IMR-90 (cell line): ENCODE measurements at regions not wholly inside any gene's neighbourhood (a gene's known extent, or its start where the extent isn't known, plus 50 kb on each side); places are given as distances from the start of the nearest gene placed in this dataset.

Experiments
- ATAC-seq: fragments of 200-7000 bp; cut with Tn5 transposase; 2 replicates; pipeline ENCODE4 v1.9.1; 2020; ENCODE audit warnings: low read depth, mild to moderate bottlenecking, moderate library complexity
- BruUV-seq: library from RNA; stranded (reverse); fragments of 400-500 nt; replicated peaks from 2 replicates; lab custom pipeline; 2021; lab: Mats Ljungman, UMichigan
- CTCF ChIA-PET: fragments of 300-600 bp; formaldehyde crosslinking; extraction: SDS; loops from one replicate; lab custom pipeline; 2021; ENCODE audit warnings: antibody characterized with exemption; lab: Yijun Ruan, JAX
- POLR2A ChIA-PET: fragments of 300-600 bp; sonication (Branson Sonifier 250); formaldehyde crosslinking; loops from one replicate; lab custom pipeline; 2022; ENCODE audit warnings: antibody characterized with exemption; ENCODE audit not compliant: unreplicated experiment; lab: Charles Lee
- DNase-seq: peaks from one replicate; pipeline ENCODE4 v3.0.0; 2013
- H2AFZ ChIP-seq: replicated peaks from 2 replicates; pipeline ENCODE3; 2013; ENCODE audit warnings: low read length, mild to moderate bottlenecking; ENCODE audit not compliant: poor library complexity
- H2AK5ac ChIP-seq: 2 replicates; pipeline ENCODE4 v1.6.1; 2013; ENCODE audit warnings: low read depth, low read length, inconsistent platforms
- H2AK9ac ChIP-seq: replicated peaks from 2 replicates; pipeline ENCODE3; 2013; ENCODE audit warnings: mild to moderate bottlenecking, low read depth, low read length, moderate library complexity; ENCODE audit not compliant: poor library complexity
- H2BK120ac ChIP-seq: 2 replicates; pipeline ENCODE4 v1.6.1; 2013; ENCODE audit warnings: low read depth, low read length, inconsistent platforms
- H2BK15ac ChIP-seq: 3 replicates; pipeline ENCODE4 v1.6.1; 2013; ENCODE audit warnings: low read depth, low read length, inconsistent platforms
- H2BK20ac ChIP-seq: 2 replicates; pipeline ENCODE4 v1.6.1; 2013; ENCODE audit warnings: low read depth, mild to moderate bottlenecking, inconsistent platforms, low read length, moderate library complexity
- H2BK5ac ChIP-seq: 2 replicates; pipeline ENCODE4 v1.6.1; 2013; ENCODE audit warnings: mild to moderate bottlenecking, low read depth, low read length, inconsistent platforms; ENCODE audit not compliant: poor library complexity, severe bottlenecking
- H3K14ac ChIP-seq: replicated peaks from 2 replicates; pipeline ENCODE4 v1.6.1; 2013; ENCODE audit warnings: low read depth, low read length, inconsistent platforms
- H3K18ac ChIP-seq: 2 replicates; pipeline ENCODE4 v1.6.1; 2013; ENCODE audit warnings: low read depth, low read length, control low read depth
- H3K23ac ChIP-seq: 2 replicates; pipeline ENCODE4 v1.6.1; 2013; ENCODE audit warnings: low read depth, low read length, inconsistent platforms
- H3K27ac ChIP-seq: 2 replicates; pipeline ENCODE4 v1.5.1; 2013; ENCODE audit warnings: mild to moderate bottlenecking, control low read depth, low read length; ENCODE audit not compliant: insufficient read depth
- H3K27me3 ChIP-seq: 2 replicates; pipeline ENCODE4 v1.6.1; 2013; ENCODE audit warnings: low read length; ENCODE audit not compliant: control insufficient read depth, insufficient read depth
- H3K36me3 ChIP-seq: 2 replicates; pipeline ENCODE4 v1.6.1; 2013; ENCODE audit warnings: low read length, mixed read lengths; ENCODE audit not compliant: control insufficient read depth, insufficient read depth
- H3K4ac ChIP-seq: 2 replicates; pipeline ENCODE4 v1.6.1; 2013; ENCODE audit warnings: low read depth, low read length, inconsistent platforms
- H3K4me1 ChIP-seq: 2 replicates; pipeline ENCODE4 v1.6.1; 2013; ENCODE audit warnings: low read length, mixed read lengths; ENCODE audit not compliant: control insufficient read depth, insufficient read depth
- H3K4me2 ChIP-seq: 2 replicates; pipeline ENCODE4 v1.6.1; 2013; ENCODE audit warnings: low read depth, mild to moderate bottlenecking, control low read depth, low read length, moderate library complexity
- H3K4me3 ChIP-seq: 2 replicates; pipeline ENCODE4 v1.5.1; 2013; ENCODE audit warnings: low read depth, mild to moderate bottlenecking, control low read depth, low read length, moderate library complexity; ENCODE audit not compliant: insufficient read depth
- H3K56ac ChIP-seq: 2 replicates; pipeline ENCODE4 v1.6.1; 2013; ENCODE audit warnings: low read length, inconsistent platforms; ENCODE audit not compliant: insufficient read depth; ENCODE audit errors: extremely low read depth
- H3K79me1 ChIP-seq, 2 experiments: 2 replicates each; pipeline ENCODE4 v1.6.1; 2013; ENCODE audit warnings: low read length in 2 of 2, inconsistent platforms in 1 of 2, low read depth in 1 of 2
- H3K9ac ChIP-seq: 2 replicates; pipeline ENCODE4 v1.6.1; 2013; ENCODE audit warnings: low read depth, low read length, control low read depth
- H3K9me1 ChIP-seq: 2 replicates; pipeline ENCODE4 v1.6.1; 2013; ENCODE audit warnings: low read length, inconsistent platforms; ENCODE audit not compliant: insufficient read depth
- H3K9me3 ChIP-seq: 2 replicates; pipeline ENCODE4 v1.6.1; 2013; ENCODE audit warnings: low read length; ENCODE audit not compliant: control insufficient read depth, insufficient read depth
- H4K20me1 ChIP-seq: 2 replicates; pipeline ENCODE4 v1.6.1; 2013; ENCODE audit warnings: low read length, inconsistent platforms; ENCODE audit not compliant: insufficient read depth
- H4K5ac ChIP-seq: 2 replicates; pipeline ENCODE4 v1.6.1; 2013; ENCODE audit warnings: mild to moderate bottlenecking, low read depth, low read length, control low read depth
- H4K8ac ChIP-seq, 2 experiments: 2 replicates each; pipeline ENCODE4 v1.6.1; 2013; ENCODE audit warnings: low read depth in 2 of 2, low read length in 2 of 2, control low read depth in 1 of 2, inconsistent platforms in 1 of 2
- H4K91ac ChIP-seq: 2 replicates; pipeline ENCODE4 v1.6.1; 2013; ENCODE audit warnings: low read depth, low read length, inconsistent platforms; ENCODE audit not compliant: insufficient read depth
- BHLHE40 ChIP-seq: fragments of 150-350 bp; IDR thresholded peaks from 2 replicates; pipeline ENCODE4 v1.6.1; 2016; ENCODE audit warnings: mild to moderate bottlenecking, low read depth, low read length
- CEBPB ChIP-seq: IDR thresholded peaks from 2 replicates; pipeline ENCODE4 v1.6.1; 2012; ENCODE audit warnings: low read depth, low read length, improper control_type of control experiment
- CTCF ChIP-seq: conservative IDR thresholded peaks from 2 replicates; pipeline ENCODE4 v1.5.1; 2012; ENCODE audit warnings: mild to moderate bottlenecking, low read depth, low read length, improper control_type of control experiment
- ELK1 ChIP-seq: fragments of 150-350 bp; IDR thresholded peaks from 2 replicates; pipeline ENCODE4 v1.6.1; 2016; ENCODE audit warnings: low read depth, mild to moderate bottlenecking, low read length, moderate library complexity, borderline replicate concordance
- FOS ChIP-seq: fragments of 150-350 bp; IDR thresholded peaks from 2 replicates; pipeline ENCODE4 v1.6.1; 2016; ENCODE audit warnings: low read depth, low read length
- MAFK ChIP-seq: IDR thresholded peaks from 2 replicates; pipeline ENCODE4 v1.6.1; 2012; ENCODE audit warnings: low read depth, low read length, improper control_type of control experiment
- MAZ ChIP-seq: IDR thresholded peaks from 2 replicates; pipeline ENCODE4 v1.6.1; 2012; ENCODE audit warnings: low read depth, mild to moderate bottlenecking, low read length, improper control_type of control experiment, moderate library complexity, borderline replicate concordance
- MXI1 ChIP-seq: IDR thresholded peaks from 2 replicates; pipeline ENCODE4 v1.6.1; 2012; ENCODE audit warnings: low read depth, mild to moderate bottlenecking, low read length, moderate library complexity, borderline replicate concordance
- NFE2L2 ChIP-seq: fragments of 150-350 bp; IDR thresholded peaks from 2 replicates; pipeline ENCODE4 v1.6.1; 2016; ENCODE audit warnings: low read depth, mild to moderate bottlenecking, low read length
- POLR2A ChIP-seq: IDR thresholded peaks from 2 replicates; pipeline ENCODE4 v1.6.1; 2012; ENCODE audit warnings: mild to moderate bottlenecking, low read depth, low read length
- RAD21 ChIP-seq: IDR thresholded peaks from 2 replicates; pipeline ENCODE4 v1.6.1; 2012; ENCODE audit warnings: low read length, improper control_type of control experiment
- RCOR1 ChIP-seq: IDR thresholded peaks from 2 replicates; pipeline ENCODE4 v1.6.1; 2012; ENCODE audit warnings: mild to moderate bottlenecking, low read length, improper control_type of control experiment; ENCODE audit not compliant: insufficient replicate concordance
- USF2 ChIP-seq: fragments of 150-350 bp; IDR thresholded peaks from 2 replicates; pipeline ENCODE4 v1.6.1; 2017; ENCODE audit warnings: mild to moderate bottlenecking, antibody characterized with exemption, low read length, low read depth
- WGBS, 2 experiments: methylation state at CpG; one replicate each; pipeline versions ENCODE4 v1.1.5 to v1.1.7; 2013; ENCODE audit warnings: missing lambda C conversion rate in 2 of 2; ENCODE audit not compliant: insufficient read length in 1 of 2; ENCODE audit errors: extremely low coverage in 2 of 2; 5-methylcytosine and 5-hydroxymethylcytosine counted together
- dilution Hi-C: fragments of 300-500 bp; cut with HindIII; formaldehyde crosslinking; loops from one replicate; pipeline ENCODE4 v1.14.3; 2018; ENCODE audit warnings: low sequenced_read_pairs; ENCODE audit not compliant: unreplicated experiment
- in situ Hi-C: fragments of 300-500 bp; cut with MboI; formaldehyde crosslinking; loops from 3 replicates; pipeline ENCODE4 v1.14.3; 2019; ENCODE audit warnings: low sequenced_read_pairs, inconsistent platforms, mixed read lengths
- intact Hi-C: fragments of 100-400 bp; cut with micrococcal nuclease; formaldehyde crosslinking; loops from 2 replicates; pipeline ENCODE4 v1.10.0; 2022

- Histone ChIP-seq H2AK5ac (no peak overlapping the region), H2BK120ac (no peak overlapping the region), H3K36me3 (no peaks in the 10 kb centered on the region), H4K20me1 (no peaks in the 10 kb centered on the region), H3K27ac (no peak overlapping the region), H2AFZ (no peak overlapping the region), H4K5ac (no peak overlapping the region), H2AK9ac (no peak overlapping the region), H4K8ac (no peak overlapping the region), H2BK20ac (no peak overlapping the region), H3K14ac (no peak overlapping the region), H3K9me1 (no peaks in the 10 kb centered on the region), H3K56ac (no peak overlapping the region), H2BK15ac (no peak overlapping the region), H3K4me3 (no peak overlapping the region), H3K4me2 (no peak overlapping the region), H3K4ac (no peak overlapping the region), H2BK5ac (no peak overlapping the region), H3K9me3 (no peaks in the 10 kb centered on the region), H3K79me1 (no peaks in the 10 kb centered on the region), H4K91ac (no peak overlapping the region), H3K9ac (no peak overlapping the region), H3K27me3 (no peaks in the 10 kb centered on the region; the same call in 1 of the 2 replicates), H3K18ac (no peak overlapping the region), H3K23ac (no peak overlapping the region), H3K4me1 (no peaks in the 10 kb centered on the region)
- DNase-seq (no peak), ATAC-seq (no peak)
- dilution Hi-C loops (no loop called here), intact Hi-C loops (no loop called here), in situ Hi-C loops (no loop called here)
- ChIA-PET POLR2A (no interaction called here), CTCF (interaction anchor here (1.0 kb wide), 1 partner anchor 489 kb away, joined by 3 read pairs; no protein-coding TSS in a partner anchor)
- no peak for TF ChIP-seq RCOR1
- no peak for TF ChIP-seq FOS
- TF ChIP-seq MAFK = no peak
- TF ChIP-seq ELK1 = no peak
- TF ChIP-seq NFE2L2 = no peak
- TF ChIP-seq CTCF = no peak
- no peak for TF ChIP-seq USF2
- no peak for TF ChIP-seq POLR2A
- TF ChIP-seq BHLHE40 = no peak
- no peak for TF ChIP-seq RAD21
- no peak for TF ChIP-seq MXI1
- no peak for TF ChIP-seq MAZ
- TF ChIP-seq CEBPB = no peak
- BruUV-seq = no TSS peak
- no CpG with 5 or more reads among the region's 1 CpG for WGBS, 2 experiments
These were observed 487.6 kb downstream of the ARL4A start for GRCh38 chr7:13174991-13175390.
